NB4 (cell line): ENCODE measurements at regions not wholly inside any gene's neighbourhood (a gene's known extent, or its start where the extent isn't known, plus 50 kb on each side); places are given as distances from the start of the nearest gene placed in this dataset.
"Not testable (repeated sequence)": the region's sequence is repeated elsewhere in the genome, so short reads cannot be mapped to it uniquely, and the experiment has no call there.

Source experiments
- DNase-seq: peaks from one replicate; pipeline ENCODE4 v3.0.0; 2010; ENCODE audit warnings: low read depth
- H3K4me3 ChIP-seq: one replicate; pipeline ENCODE4 v1.5.1; 2011; ENCODE audit warnings: mild to moderate bottlenecking, low read depth, low read length, moderate library complexity
- MYC ChIP-seq: IDR thresholded peaks from 2 replicates; pipeline ENCODE4 v1.6.1; 2011; ENCODE audit warnings: low read depth, low read length
- POLR2A ChIP-seq: IDR thresholded peaks from 2 replicates; pipeline ENCODE4 v1.6.1; 2011; ENCODE audit warnings: mild to moderate bottlenecking; ENCODE audit not compliant: insufficient read length; ENCODE audit errors: extremely low read depth
- TF ChIP-seq, protein P1 (sequence below): IDR thresholded peaks from one replicate; pipeline ENCODE4 v1.5.1; 2012; ENCODE audit warnings: low read depth, low read length
- TF ChIP-seq, protein P2 (sequence below): IDR thresholded peaks from 2 replicates; pipeline ENCODE4 v1.6.1; 2011; ENCODE audit warnings: low read depth, low read length

DNA sequence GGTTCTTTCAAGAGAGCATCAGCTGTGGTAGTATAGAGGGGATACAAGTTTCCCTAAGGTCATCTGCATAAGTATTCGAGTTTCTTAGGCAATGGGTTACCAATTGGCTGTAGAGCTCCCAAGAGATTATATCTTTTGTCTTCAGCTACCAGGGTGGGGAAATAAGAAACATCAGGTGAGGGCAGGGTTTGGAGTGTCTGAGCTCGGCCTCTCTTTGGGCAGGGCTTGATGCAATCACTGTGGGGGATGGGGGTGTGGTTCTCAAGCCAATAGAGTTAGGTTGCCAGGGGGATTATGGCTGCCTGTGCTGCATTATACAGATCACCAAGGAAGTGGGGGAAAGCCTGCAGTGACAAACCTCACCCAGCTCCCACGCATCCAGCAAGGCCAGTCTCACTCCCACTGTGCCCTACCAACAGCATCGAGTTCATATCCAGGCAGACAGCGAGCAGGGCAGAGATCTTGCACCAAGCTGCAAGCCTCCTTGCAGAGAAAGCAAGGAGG is 172.1 kb upstream of the MAGEE2 start:
- no peak for TF ChIP-seq MYC
- TF ChIP-seq, protein P1, sequence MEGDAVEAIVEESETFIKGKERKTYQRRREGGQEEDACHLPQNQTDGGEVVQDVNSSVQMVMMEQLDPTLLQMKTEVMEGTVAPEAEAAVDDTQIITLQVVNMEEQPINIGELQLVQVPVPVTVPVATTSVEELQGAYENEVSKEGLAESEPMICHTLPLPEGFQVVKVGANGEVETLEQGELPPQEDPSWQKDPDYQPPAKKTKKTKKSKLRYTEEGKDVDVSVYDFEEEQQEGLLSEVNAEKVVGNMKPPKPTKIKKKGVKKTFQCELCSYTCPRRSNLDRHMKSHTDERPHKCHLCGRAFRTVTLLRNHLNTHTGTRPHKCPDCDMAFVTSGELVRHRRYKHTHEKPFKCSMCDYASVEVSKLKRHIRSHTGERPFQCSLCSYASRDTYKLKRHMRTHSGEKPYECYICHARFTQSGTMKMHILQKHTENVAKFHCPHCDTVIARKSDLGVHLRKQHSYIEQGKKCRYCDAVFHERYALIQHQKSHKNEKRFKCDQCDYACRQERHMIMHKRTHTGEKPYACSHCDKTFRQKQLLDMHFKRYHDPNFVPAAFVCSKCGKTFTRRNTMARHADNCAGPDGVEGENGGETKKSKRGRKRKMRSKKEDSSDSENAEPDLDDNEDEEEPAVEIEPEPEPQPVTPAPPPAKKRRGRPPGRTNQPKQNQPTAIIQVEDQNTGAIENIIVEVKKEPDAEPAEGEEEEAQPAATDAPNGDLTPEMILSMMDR: no peak
- TF ChIP-seq, protein P2, sequence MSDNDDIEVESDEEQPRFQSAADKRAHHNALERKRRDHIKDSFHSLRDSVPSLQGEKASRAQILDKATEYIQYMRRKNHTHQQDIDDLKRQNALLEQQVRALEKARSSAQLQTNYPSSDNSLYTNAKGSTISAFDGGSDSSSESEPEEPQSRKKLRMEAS: no peak
- TF ChIP-seq POLR2A: no peak
- peak; percentile 94 for DNase-seq
- peak overlapping the region; percentile 16 for H3K4me3 ChIP-seq

DNA sequence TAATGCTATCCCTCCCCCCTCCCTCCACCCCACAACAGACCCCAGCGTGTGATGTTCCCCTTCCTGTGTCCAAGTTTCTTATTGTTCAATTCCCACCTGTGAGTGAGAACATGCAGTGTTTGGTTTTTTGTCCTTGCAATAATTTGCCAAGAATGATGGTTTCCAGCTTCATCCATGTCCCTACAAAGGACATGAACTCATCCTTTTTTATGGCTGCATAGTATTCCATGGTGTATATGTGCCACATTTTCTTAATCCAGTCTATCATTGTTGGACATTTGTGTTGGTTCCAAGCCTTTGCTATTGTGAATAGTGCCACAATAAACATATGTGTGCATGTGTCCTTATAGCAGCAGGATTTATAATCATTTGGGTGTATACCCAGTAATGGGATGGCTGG is 176.3 kb upstream of the MAGEE2 start:
- DNase-seq, H3K4me3 ChIP-seq: not testable (repeated sequence)

DNA sequence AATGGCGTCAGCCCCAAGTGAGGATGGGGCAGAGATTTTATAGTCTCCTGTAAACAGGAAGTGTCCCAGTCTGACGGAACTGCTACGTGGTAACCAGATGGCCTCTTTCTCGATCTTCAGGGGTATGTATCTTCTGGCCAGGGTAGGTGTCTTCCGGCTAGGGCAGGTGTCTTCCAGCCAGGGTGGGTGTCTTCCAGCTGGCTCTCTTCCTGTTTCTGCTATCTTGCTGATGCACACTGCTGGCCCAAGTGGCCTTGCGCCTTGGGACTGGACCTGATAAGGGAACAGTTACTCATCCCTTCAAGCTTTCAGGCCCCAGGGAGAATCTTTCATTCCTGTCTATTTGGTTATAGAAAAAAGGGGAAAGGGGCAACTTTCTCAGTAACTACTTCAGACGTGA is 178.7 kb upstream of the MAGEE2 start:
- H3K4me3 ChIP-seq: no peak overlapping the region
- TF ChIP-seq MYC (no peak), POLR2A (no peak)
- TF ChIP-seq, protein P2: no peak
- TF ChIP-seq, protein P1: no peak
- no peak for DNase-seq

DNA sequence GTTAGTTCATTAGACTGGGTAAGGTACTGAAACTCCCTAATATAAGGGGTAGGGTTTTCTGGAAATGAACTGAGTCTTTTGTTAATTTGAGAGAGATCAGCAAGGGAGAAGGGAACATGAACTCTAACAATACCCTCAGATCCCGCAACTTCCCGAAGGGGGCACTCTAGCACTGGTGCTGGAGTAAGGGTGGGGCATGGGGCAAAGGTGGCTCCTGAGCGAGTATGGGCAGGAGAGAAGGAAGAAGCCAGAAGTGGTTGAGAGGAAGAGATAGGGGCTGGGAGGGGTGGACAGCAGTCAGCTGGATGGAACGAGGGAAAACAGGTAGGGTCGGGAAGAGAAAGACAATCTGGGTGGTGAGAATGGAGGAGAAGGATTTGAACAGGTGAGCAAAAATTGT is 183.2 kb upstream of the MAGEE2 start:
- H3K4me3 ChIP-seq: no peak overlapping the region
- TF ChIP-seq, protein P1: no peak
- TF ChIP-seq, protein P2: no peak
- TF ChIP-seq POLR2A (no peak), MYC (no peak)
- no peak for DNase-seq

DNA sequence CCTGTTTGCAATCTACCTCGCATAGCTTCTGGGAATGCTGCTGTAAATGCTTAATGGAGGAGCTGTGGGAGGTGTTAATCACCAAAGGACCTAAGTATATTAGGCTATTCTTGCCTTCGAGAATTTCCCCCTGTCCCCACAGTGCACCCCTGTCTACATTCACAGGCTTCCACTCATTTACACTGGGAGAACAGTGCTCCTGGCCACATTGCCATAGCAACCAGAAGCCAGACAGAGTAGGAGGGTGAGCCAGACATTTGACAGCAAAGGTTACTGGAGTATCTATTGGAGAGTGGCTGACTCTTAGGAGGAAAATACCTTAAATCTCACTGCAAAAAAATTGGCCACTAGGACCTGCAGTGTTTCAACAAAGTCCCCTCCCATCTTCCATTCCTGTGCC is 185.9 kb upstream of the PBDC1 start:
- TF ChIP-seq, protein P1: no peak
- TF ChIP-seq MYC: no peak
- no peak for TF ChIP-seq POLR2A
- TF ChIP-seq, protein P2: no peak
- DNase-seq: no peak
- no peak overlapping the region for H3K4me3 ChIP-seq

DNA sequence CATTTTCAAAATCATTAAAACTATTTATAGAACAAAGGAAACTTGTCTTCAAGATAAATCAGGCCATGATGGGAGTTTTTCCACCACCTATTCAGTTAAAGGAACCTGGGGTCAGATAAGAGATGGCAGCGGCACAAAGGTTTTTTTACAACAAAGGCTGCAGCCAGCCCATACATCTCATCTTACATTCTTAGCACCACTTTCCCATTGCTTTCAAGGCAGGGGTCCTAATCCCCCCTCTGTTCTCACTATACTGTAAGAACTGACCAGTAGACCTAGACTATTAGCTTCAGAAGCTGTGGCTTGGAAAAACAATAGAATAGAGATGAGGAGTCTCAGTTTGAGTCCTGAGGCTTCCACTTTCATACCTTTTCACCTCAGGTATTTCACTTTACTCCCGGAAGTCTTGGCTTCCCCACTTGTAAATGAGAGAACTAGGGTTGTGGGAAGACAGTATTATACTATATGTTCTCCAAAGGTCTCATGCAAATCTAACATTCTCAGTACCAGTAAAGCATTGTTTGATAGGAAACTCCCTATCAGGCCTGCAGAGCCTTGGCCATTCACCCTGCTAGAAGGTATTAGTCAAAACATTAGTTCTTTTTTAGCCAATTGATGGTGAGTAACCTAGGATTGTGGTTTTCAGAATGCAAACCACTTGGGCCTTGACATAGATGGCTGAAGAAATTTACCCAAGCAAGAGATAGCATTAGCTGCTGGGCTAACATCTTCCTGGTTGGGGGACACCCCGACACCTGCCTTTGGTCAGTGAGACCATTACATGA is 182.9 kb upstream of the PBDC1 start:
- no peak for DNase-seq
- TF ChIP-seq POLR2A (no peak), MYC (no peak)
- TF ChIP-seq, protein P1: no peak
- TF ChIP-seq, protein P2: no peak
- no peak overlapping the region for H3K4me3 ChIP-seq
